Activated B cell treated with CpG ODN at 0.5 μM for 24 hours (primary cell): ENCODE measurements at regions not wholly inside any gene's neighbourhood (a gene's known extent, or its start where the extent isn't known, plus 50 kb on each side); places are given as distances from the start of the nearest gene placed in this dataset.

Source experiments
- ATAC-seq: fragments of 200-7000 bp; cut with Tn5 transposase; one replicate; pipeline ENCODE4 v1.10.0; 2021; ENCODE audit warnings: low read depth, mild to moderate bottlenecking, moderate library complexity
- CTCF ChIA-PET: fragments of 350-600 bp; sonication (Branson Sonifier 250); formaldehyde crosslinking; loops from one replicate; lab custom pipeline; 2021; ENCODE audit warnings: antibody characterized with exemption; lab: Charles Lee
- POLR2A ChIA-PET: fragments of 350-600 bp; sonication (Branson Sonifier 250); formaldehyde crosslinking; loops from one replicate; lab custom pipeline; 2021; ENCODE audit warnings: antibody characterized with exemption; lab: Charles Lee
- DNase-seq: peaks from one replicate; pipeline ENCODE4 v3.0.0; 2022
- H3K27ac Mint-ChIP-seq: one replicate; pipeline ENCODE4 v1.8.0; 2020; ENCODE audit warnings: mixed read lengths
- H3K27me3 Mint-ChIP-seq: one replicate; pipeline ENCODE4 v1.8.0; 2021; ENCODE audit warnings: mixed read lengths
- H3K36me3 Mint-ChIP-seq: one replicate; pipeline ENCODE4 v1.8.0; 2021; ENCODE audit warnings: low read depth, mixed read lengths
- H3K4me1 Mint-ChIP-seq: one replicate; pipeline ENCODE4 v1.8.0; 2021; ENCODE audit warnings: mixed read lengths
- H3K4me3 Mint-ChIP-seq: one replicate; pipeline ENCODE4 v1.8.0; 2020; ENCODE audit warnings: mild to moderate bottlenecking, mixed read lengths
- H3K9me3 Mint-ChIP-seq: one replicate; pipeline ENCODE4 v1.8.0; 2020; ENCODE audit warnings: mixed read lengths
- CTCF ChIP-seq: fragments of 200-600 bp; IDR thresholded peaks from one replicate; pipeline ENCODE4 v1.8.0; 2022; ENCODE audit warnings: antibody characterized with exemption, mild to moderate bottlenecking
- intact Hi-C: fragments of 100-400 bp; cut with micrococcal nuclease; formaldehyde crosslinking; loops from one replicate; pipeline ENCODE4 v1.15.1; 2024

GRCh38 chr9:126234681-126235335 is 91.8 kb upstream of the MVB12B start:
- peaks cover 3% of the 10 kb centered on the region for H3K27me3 Mint-ChIP-seq
- CTCF ChIA-PET, result no interaction called here
- H3K9me3 Mint-ChIP-seq, result no peaks in the 10 kb centered on the region
- no peak overlapping the region for H3K27ac Mint-ChIP-seq
- no peak for TF ChIP-seq CTCF
- no peaks in the 10 kb centered on the region for H3K36me3 Mint-ChIP-seq
- no peaks in the 10 kb centered on the region for H3K4me1 Mint-ChIP-seq
- DNase-seq (no peak), ATAC-seq (no peak)
- intact Hi-C loops, result no loop called here
- H3K4me3 Mint-ChIP-seq, result no peak overlapping the region
- POLR2A ChIA-PET, result no interaction called here

- Mint-ChIP-seq H3K36me3 (no peaks in the 10 kb centered on the region), H3K27ac (no peak overlapping the region), H3K27me3 (peaks cover 2% of the 10 kb centered on the region), H3K4me3 (no peak overlapping the region), H3K9me3 (no peaks in the 10 kb centered on the region), H3K4me1 (peaks cover 5% of the 10 kb centered on the region)
- no peak for DNase-seq
- CTCF ChIA-PET, result no interaction called here
- no peak for TF ChIP-seq CTCF
- no peak for ATAC-seq
- intact Hi-C loops, result no loop called here
- POLR2A ChIA-PET, result no interaction called here
Observed at GRCh38 chr9:126235336-126236243, 91.0 kb upstream of the MVB12B start.

- Mint-ChIP-seq H3K36me3 (no peaks in the 10 kb centered on the region), H3K4me1 (peaks cover 8% of the 10 kb centered on the region), H3K9me3 (no peaks in the 10 kb centered on the region), H3K4me3 (no peak overlapping the region), H3K27ac (no peak overlapping the region), H3K27me3 (peaks cover 2% of the 10 kb centered on the region)
- POLR2A ChIA-PET, result no interaction called here
- ATAC-seq, result no peak
- intact Hi-C loops, result no loop called here
- TF ChIP-seq CTCF, result no peak
- no peak for DNase-seq
- CTCF ChIA-PET, result no interaction called here
Observed at GRCh38 chr9:126236273-126236672, 90.4 kb upstream of the MVB12B start.

DNA sequence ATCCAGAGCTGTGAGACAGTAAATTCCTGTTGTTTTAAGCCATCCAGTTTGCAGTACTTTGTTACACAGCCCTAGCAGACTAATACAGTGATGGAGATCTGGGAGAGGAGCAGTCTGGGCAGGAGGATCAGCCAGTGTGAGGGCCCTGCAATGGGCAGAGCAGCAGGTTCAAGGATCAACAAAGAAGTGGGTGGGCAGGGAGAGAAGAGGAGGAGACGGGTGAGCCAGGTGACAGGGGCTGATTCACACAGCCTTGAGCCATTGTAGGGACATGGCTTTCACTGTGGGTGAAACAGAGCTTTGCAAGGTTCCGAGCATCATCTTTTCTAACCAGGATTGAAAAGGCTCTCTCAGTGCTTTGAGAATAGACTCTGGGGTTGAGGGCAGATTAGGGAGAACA is 88.2 kb upstream of the MVB12B start:
- ATAC-seq (no peak), DNase-seq (no peak)
- Mint-ChIP-seq H3K4me1 (peaks cover 8% of the 10 kb centered on the region), H3K36me3 (no peaks in the 10 kb centered on the region), H3K27me3 (peaks cover under 1% of the 10 kb centered on the region), H3K27ac (no peak overlapping the region), H3K4me3 (no peak overlapping the region), H3K9me3 (no peaks in the 10 kb centered on the region)
- intact Hi-C loops, result no loop called here
- POLR2A ChIA-PET, result no interaction called here
- TF ChIP-seq CTCF, result no peak
- CTCF ChIA-PET, result no interaction called here

DNA sequence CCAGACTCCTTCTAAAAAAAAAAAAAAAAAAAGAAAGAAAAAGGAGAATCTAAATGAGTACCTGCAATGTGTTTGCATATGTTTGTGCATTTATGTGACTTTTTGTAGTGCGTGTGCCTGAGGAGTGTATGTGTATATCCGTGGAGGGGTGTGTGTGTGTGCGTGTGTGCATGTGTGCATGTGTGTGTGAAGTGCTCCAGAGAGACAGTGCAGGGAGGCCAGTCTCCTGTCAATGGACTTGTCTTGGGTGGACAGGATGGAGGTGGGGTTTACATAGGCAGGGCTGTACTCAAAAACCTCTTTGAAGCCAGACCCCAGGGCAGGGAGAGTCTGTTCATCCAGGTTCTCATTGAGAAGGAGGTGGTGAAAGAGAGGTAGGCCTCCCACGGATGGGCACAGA is 87.1 kb upstream of the MVB12B start:
- Mint-ChIP-seq H3K4me3 (no peak overlapping the region), H3K4me1 (peaks cover 8% of the 10 kb centered on the region), H3K36me3 (no peaks in the 10 kb centered on the region), H3K27ac (no peak overlapping the region), H3K9me3 (peaks cover 3% of the 10 kb centered on the region), H3K27me3 (no peaks in the 10 kb centered on the region)
- ChIA-PET CTCF (no interaction called here), POLR2A (no interaction called here)
- intact Hi-C loops, result no loop called here
- DNase-seq (no peak), ATAC-seq (no peak)
- TF ChIP-seq CTCF, result no peak
